HUES64 (cell line): ENCODE measurements at regions not wholly inside any gene's neighbourhood (a gene's known extent, or its start where the extent isn't known, plus 50 kb on each side); places are given as distances from the start of the nearest gene placed in this dataset.
"Not testable (repeated sequence)": the region's sequence is repeated elsewhere in the genome, so short reads cannot be mapped to it uniquely, and the experiment has no call there.

Source experiments
- H3K27ac ChIP-seq: 2 replicates; pipeline ENCODE4 v1.7.0; 2013; ENCODE audit warnings: low read depth, low read length, inconsistent platforms
- H3K27me3 ChIP-seq: 2 replicates; pipeline ENCODE4 v1.6.1; 2013; ENCODE audit warnings: mild to moderate bottlenecking, low read length; ENCODE audit not compliant: insufficient read depth
- H3K36me3 ChIP-seq: 2 replicates; pipeline ENCODE4 v1.6.1; 2013; ENCODE audit warnings: mild to moderate bottlenecking, low read length; ENCODE audit not compliant: insufficient read depth
- H3K4me1 ChIP-seq: 2 replicates; pipeline ENCODE4 v1.6.1; 2013; ENCODE audit warnings: mild to moderate bottlenecking, low read length, moderate library complexity; ENCODE audit not compliant: insufficient read depth
- H3K4me3 ChIP-seq: 2 replicates; pipeline ENCODE4 v1.5.1; 2013; ENCODE audit warnings: mild to moderate bottlenecking, low read length, moderate library complexity
- H3K9ac ChIP-seq: 2 replicates; pipeline ENCODE4 v1.6.1; 2013; ENCODE audit warnings: mild to moderate bottlenecking, low read depth, low read length
- H3K9me3 ChIP-seq: 2 replicates; pipeline ENCODE4 v1.6.1; 2013; ENCODE audit warnings: low read depth, low read length; ENCODE audit not compliant: insufficient read depth
- WGBS: fragments of 150-250, 120-280 bp; methylation state at CpG from one replicate; pipeline ENCODE4 v1.1.7; 2013; ENCODE audit warnings: missing lambda C conversion rate; 5-methylcytosine and 5-hydroxymethylcytosine counted together

GRCh38 chr7:15054304-15054703 is 151.8 kb upstream of the DGKB start:
- H3K9me3 ChIP-seq, H3K27me3 ChIP-seq, H3K9ac ChIP-seq, H3K36me3 ChIP-seq, H3K4me1 ChIP-seq, H3K4me3 ChIP-seq, H3K27ac ChIP-seq: not testable (repeated sequence)
- 100% methylated on average over 4 of the region's 4 CpGs for WGBS

DNA sequence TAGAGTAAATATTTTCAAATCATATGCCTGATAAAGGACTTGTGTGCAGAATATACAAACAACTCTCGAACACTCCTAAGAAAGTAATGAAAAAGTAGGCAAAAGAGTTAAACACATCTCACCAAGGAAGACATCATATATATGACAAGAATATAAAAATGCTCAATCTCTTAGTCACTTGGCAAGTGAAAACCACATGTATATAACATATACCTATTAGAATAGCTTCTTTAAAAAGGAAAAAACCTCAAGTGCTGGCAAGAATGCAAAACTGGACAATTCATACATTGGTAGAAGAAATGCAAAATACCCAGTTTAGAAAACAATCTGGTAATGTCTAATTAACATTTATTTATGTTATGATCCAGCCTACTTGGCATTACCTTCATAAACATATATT is 146.6 kb upstream of the DGKB start:
- Histone ChIP-seq H3K27ac (no peak overlapping the region), H3K27me3 (no peaks in the 10 kb centered on the region), H3K36me3 (no peaks in the 10 kb centered on the region), H3K9me3 (peaks cover 4% of the 10 kb centered on the region; the same call in 1 of the 2 replicates), H3K4me1 (no peaks in the 10 kb centered on the region), H3K9ac (no peak overlapping the region), H3K4me3 (no peak overlapping the region)
- no CpG with 5 or more reads among the region's 1 CpG for WGBS

DNA sequence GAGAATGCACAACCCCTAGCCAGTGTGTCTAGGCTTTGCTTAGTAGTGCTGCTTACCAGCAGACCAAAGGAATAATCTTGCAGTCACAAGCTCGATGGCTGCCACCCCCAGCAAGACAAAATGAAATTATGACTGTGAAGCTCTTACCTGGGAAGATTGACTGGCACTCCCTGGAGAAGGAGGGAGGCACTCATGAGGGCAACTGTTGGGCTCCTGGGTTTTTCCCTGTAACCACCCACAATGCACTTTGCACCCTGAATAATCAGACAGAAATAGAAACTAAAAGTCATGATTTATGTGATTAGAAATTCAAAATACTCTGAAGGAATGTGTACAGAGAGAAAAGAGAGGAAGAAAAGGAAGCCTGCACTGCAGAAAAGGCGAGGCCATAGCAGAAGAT is 144.3 kb upstream of the DGKB start:
- Histone ChIP-seq H3K4me3 (no peak overlapping the region), H3K27me3 (no peaks in the 10 kb centered on the region)
- WGBS = 93% methylated on average over 2 of the region's 2 CpGs

DNA sequence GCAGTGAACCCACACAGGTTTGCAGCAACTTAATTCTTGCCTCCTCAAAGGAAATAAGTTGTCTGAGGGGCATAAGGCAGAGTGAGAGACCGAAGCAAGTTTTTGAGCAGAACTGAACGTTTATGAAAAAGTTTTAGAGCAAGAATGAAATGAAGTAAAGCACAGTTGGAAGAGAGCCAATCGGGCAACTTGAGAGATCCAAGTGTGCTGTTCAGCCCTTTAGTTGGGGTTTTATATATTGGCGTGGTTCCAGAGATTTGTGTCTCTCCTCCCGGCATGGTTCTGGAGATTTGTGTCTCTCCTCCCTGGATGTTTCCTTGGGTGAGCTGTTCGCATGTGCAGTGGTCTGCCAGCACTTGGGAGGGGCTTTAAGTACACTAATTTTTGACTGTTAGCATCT is 141.4 kb upstream of the DGKB start:
- 91% methylated on average over 6 of the region's 6 CpGs for WGBS
- Histone ChIP-seq H3K9me3 (no peaks in the 10 kb centered on the region), H3K4me1 (no peaks in the 10 kb centered on the region), H3K27me3 (no peaks in the 10 kb centered on the region), H3K36me3 (no peaks in the 10 kb centered on the region), H3K4me3 (no peak overlapping the region), H3K27ac (no peak overlapping the region), H3K9ac (no peak overlapping the region)

More for the DNA sequence above, 144.3 kb upstream of the DGKB start:
- Histone ChIP-seq H3K36me3 (no peaks in the 10 kb centered on the region), H3K9me3 (no peaks in the 10 kb centered on the region), H3K4me1 (no peaks in the 10 kb centered on the region), H3K9ac (no peak overlapping the region), H3K27ac (no peak overlapping the region)

DNA sequence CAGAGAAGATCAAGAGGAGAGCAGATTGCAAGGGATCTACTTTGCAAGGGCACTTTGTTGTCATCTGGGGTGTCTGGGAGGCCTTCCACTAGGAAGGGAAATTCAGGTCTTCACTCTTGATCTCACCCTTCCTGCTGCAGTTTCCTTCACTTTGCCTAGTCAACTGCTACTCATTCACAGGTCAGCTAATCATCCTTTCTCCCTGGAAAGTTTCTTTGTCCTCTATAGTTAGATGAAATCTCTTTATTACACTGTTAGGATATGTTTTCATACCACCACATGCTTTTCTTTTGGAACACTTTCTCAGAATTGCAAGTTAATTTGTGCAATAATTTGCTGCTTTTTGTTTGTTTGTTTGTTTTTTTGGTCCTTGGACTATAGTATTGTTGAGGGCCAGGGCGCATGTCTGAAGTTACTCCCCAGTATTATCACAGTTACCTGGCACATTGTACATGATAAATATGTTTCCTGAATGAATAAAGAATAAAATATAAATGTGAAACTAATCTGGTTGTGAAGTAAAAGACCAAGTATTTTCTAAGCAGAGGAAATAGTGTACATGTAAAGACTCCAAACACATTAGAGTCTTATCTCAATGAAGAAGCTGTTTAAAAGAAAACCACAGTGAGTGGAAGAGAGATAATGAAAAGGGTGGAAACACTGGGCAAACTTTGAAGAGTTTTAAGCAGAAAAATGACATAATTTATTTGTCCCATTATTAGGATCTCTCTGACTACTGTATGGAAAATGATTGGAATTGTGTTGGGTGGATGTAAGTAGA is 139.9 kb upstream of the DGKB start:
- no peaks in the 10 kb centered on the region for H3K4me1 ChIP-seq
- no peak overlapping the region for H3K4me3 ChIP-seq
- H3K9ac ChIP-seq = no peak overlapping the region
- WGBS = no CpG with 5 or more reads among the region's 1 CpG
- H3K27me3 ChIP-seq = no peaks in the 10 kb centered on the region
- H3K36me3 ChIP-seq = no peaks in the 10 kb centered on the region
- H3K9me3 ChIP-seq = no peaks in the 10 kb centered on the region
- H3K27ac ChIP-seq = no peak overlapping the region

DNA sequence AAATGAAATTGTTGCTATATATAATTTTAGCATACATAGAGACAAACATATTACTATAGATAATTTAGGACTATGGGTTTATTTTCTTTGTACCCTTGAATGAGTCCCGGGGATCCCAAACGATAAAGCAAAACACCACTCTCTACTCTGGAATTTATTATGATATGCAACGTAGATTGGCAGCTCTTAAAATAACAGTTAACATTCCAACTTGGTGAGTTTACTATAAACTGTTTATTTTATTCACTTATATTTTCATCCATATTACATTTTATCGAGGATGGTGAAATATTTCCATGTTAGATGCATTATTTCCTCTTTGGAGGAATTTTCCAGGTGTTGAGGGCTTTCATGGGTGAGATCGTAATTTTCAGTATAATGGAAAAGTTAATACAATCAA is 138.7 kb upstream of the DGKB start:
- Histone ChIP-seq H3K36me3 (no peaks in the 10 kb centered on the region), H3K9ac (no peak overlapping the region), H3K4me1 (no peaks in the 10 kb centered on the region), H3K27me3 (no peaks in the 10 kb centered on the region), H3K9me3 (no peaks in the 10 kb centered on the region), H3K27ac (no peak overlapping the region), H3K4me3 (no peak overlapping the region)
- no CpG with 5 or more reads among the region's 5 CpGs for WGBS

- H3K27ac ChIP-seq = no peak overlapping the region
- no peak overlapping the region for H3K4me3 ChIP-seq
- H3K9ac ChIP-seq = no peak overlapping the region
- 95% methylated on average over 2 of the region's 2 CpGs for WGBS
- no peaks in the 10 kb centered on the region for H3K27me3 ChIP-seq
- no peaks in the 10 kb centered on the region for H3K36me3 ChIP-seq
- H3K4me1 ChIP-seq = no peaks in the 10 kb centered on the region
- H3K9me3 ChIP-seq = no peaks in the 10 kb centered on the region
Observed at GRCh38 chr7:15035814-15036213, 133.3 kb upstream of the DGKB start.

- H3K4me1 ChIP-seq = no peaks in the 10 kb centered on the region
- no peaks in the 10 kb centered on the region for H3K9me3 ChIP-seq
- H3K9ac ChIP-seq = no peak overlapping the region
- H3K4me3 ChIP-seq = no peak overlapping the region
- H3K36me3 ChIP-seq = no peaks in the 10 kb centered on the region
- 99% methylated on average over 2 of the region's 2 CpGs for WGBS
- H3K27me3 ChIP-seq = no peaks in the 10 kb centered on the region
- no peak overlapping the region for H3K27ac ChIP-seq
Observed at GRCh38 chr7:15033039-15033438, 130.5 kb upstream of the DGKB start.

GRCh38 chr7:15018981-15019380 is 116.4 kb upstream of the DGKB start:
- H3K9ac ChIP-seq = no peak overlapping the region
- H3K27ac ChIP-seq = no peak overlapping the region
- peaks cover 9% of the 10 kb centered on the region for H3K4me1 ChIP-seq
- H3K36me3 ChIP-seq = no peaks in the 10 kb centered on the region
- H3K9me3 ChIP-seq = no peaks in the 10 kb centered on the region
- H3K27me3 ChIP-seq = no peaks in the 10 kb centered on the region
- H3K4me3 ChIP-seq = no peak overlapping the region
- WGBS = 50% methylated on average over 2 of the region's 2 CpGs

GRCh38 chr7:15016766-15017165 is 114.2 kb upstream of the DGKB start:
- no peaks in the 10 kb centered on the region for H3K9me3 ChIP-seq
- H3K4me1 ChIP-seq = peaks cover 10% of the 10 kb centered on the region
- H3K36me3 ChIP-seq = no peaks in the 10 kb centered on the region
- WGBS = 74% methylated on average over 2 of the region's 2 CpGs
- no peak overlapping the region for H3K27ac ChIP-seq
- no peaks in the 10 kb centered on the region for H3K27me3 ChIP-seq
- H3K4me3 ChIP-seq = no peak overlapping the region
- H3K9ac ChIP-seq = no peak overlapping the region

GRCh38 chr7:15016315-15016667 is 113.7 kb upstream of the DGKB start:
- WGBS = 20% methylated on average over 1 of the region's 4 CpGs
- no peaks in the 10 kb centered on the region for H3K36me3 ChIP-seq
- H3K27me3 ChIP-seq = no peaks in the 10 kb centered on the region
- peaks cover 15% of the 10 kb centered on the region for H3K4me1 ChIP-seq
- no peaks in the 10 kb centered on the region for H3K9me3 ChIP-seq
- H3K27ac ChIP-seq = no peak overlapping the region
- no peak overlapping the region for H3K9ac ChIP-seq
- no peak overlapping the region for H3K4me3 ChIP-seq
